Ishikawa (cell line): ENCODE measurements at regions not wholly inside any gene's neighbourhood (a gene's known extent, or its start where the extent isn't known, plus 50 kb on each side); places are given as distances from the start of the nearest gene placed in this dataset.

ENCODE experiments used
- CEBPB ChIP-seq: IDR thresholded peaks from 2 replicates; pipeline ENCODE4 v1.6.1; 2012
- CREB1 ChIP-seq: IDR thresholded peaks from 2 replicates; pipeline ENCODE4 v1.6.1; 2012; ENCODE audit warnings: low read depth
- EGR1 ChIP-seq: IDR thresholded peaks from 2 replicates; pipeline ENCODE4 v1.6.1; 2012
- EP300 ChIP-seq: IDR thresholded peaks from 2 replicates; pipeline ENCODE4 v1.6.1; 2012; ENCODE audit warnings: borderline replicate concordance
- FOXM1 ChIP-seq: IDR thresholded peaks from 2 replicates; pipeline ENCODE4 v1.6.1; 2012; ENCODE audit warnings: low read depth, borderline replicate concordance
- MAX ChIP-seq: IDR thresholded peaks from 2 replicates; pipeline ENCODE4 v1.6.1; 2012
- NFIC ChIP-seq: IDR thresholded peaks from 2 replicates; pipeline ENCODE4 v1.6.1; 2012
- RAD21 ChIP-seq: IDR thresholded peaks from 2 replicates; pipeline ENCODE4 v1.6.1; 2012; ENCODE audit warnings: low read depth
- REST ChIP-seq: IDR thresholded peaks from 2 replicates; pipeline ENCODE4 v1.6.1; 2012; ENCODE audit warnings: low read depth, mild to moderate bottlenecking
- TAF1 ChIP-seq: IDR thresholded peaks from 2 replicates; pipeline ENCODE4 v1.6.1; 2012; ENCODE audit warnings: low read depth, mild to moderate bottlenecking
- TCF12 ChIP-seq: IDR thresholded peaks from 2 replicates; pipeline ENCODE4 v1.6.1; 2012; ENCODE audit warnings: low read depth
- TEAD4 ChIP-seq: IDR thresholded peaks from 2 replicates; pipeline ENCODE4 v1.6.1; 2012
- YY1 ChIP-seq: IDR thresholded peaks from 2 replicates; pipeline ENCODE4 v1.6.1; 2012; ENCODE audit warnings: low read depth

DNA sequence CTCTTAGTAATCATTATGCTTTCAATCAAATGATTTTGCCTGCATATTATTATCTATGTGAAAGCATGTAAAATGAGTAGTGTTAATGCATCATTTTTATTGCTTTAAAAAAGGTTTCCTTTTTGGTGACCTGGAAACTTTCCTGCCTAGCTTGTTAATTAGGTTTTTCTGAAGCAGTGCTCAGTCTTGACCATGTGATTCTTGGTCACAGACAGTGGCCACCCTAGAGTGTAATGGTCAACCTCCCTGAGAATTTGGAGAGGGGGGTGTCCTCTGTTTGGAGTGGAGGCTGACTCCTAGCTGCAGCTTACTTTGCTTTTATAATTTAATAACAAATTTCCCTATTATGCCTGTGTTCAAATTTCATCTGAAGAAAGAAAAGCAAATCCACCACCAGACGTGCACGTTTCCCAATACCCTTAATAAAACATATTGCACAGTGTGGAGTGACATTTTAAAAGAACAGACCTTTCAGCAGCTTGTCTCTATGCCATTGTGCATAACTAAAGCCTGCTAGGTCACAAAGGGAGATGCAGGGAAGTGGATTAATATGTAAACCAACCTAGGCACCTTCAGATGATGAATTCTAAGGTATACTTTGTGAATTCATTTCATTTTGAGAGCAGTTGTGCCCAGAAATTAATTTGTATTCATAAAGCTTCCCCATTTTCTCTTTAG lies 130.6 kb downstream of the RPRM start:
- TF ChIP-seq RAD21 (no peak), FOXM1 (no peak), EP300 (no peak), REST (no peak), NFIC (no peak), TEAD4 (no peak), MAX (no peak), EGR1 (no peak), TAF1 (no peak), TCF12 (no peak), CREB1 (no peak), CEBPB (no peak), YY1 (no peak)
